Naive B cell (primary cell): ENCODE measurements at regions not wholly inside any gene's neighbourhood (a gene's known extent, or its start where the extent isn't known, plus 50 kb on each side); places are given as distances from the start of the nearest gene placed in this dataset.

Source experiments
- ATAC-seq, 2 donors: fragments of 150-1000 bp; cut with Tn5 transposase; 2 replicates each; pipeline ENCODE4 v1.10.0; 2021; ENCODE audit warnings: low read depth in 2 of 2, mild to moderate bottlenecking in 2 of 2, moderate library complexity in 2 of 2
- DNase-seq: peaks from one replicate; pipeline ENCODE4 v3.0.0; 2022
- H3K27ac Mint-ChIP-seq, 6 donors: one replicate each; pipeline ENCODE4 v1.8.0; 2020 to 2022; ENCODE audit warnings: mild to moderate bottlenecking in 6 of 6, mixed read lengths in 6 of 6, moderate library complexity in 5 of 6, inconsistent platforms in 2 of 6
- H3K27me3 Mint-ChIP-seq, 3 donors: one replicate each; pipeline ENCODE4 v1.8.0; 2021 to 2022; ENCODE audit warnings: mixed read lengths in 3 of 3, mild to moderate bottlenecking in 1 of 3
- H3K36me3 Mint-ChIP-seq, 2 donors: one replicate each; pipeline ENCODE4 v1.8.0; 2020 to 2022; ENCODE audit warnings: mixed read lengths in 2 of 2, inconsistent platforms in 1 of 2, mild to moderate bottlenecking in 1 of 2
- H3K4me1 Mint-ChIP-seq, 3 donors: one replicate each; pipeline ENCODE4 v1.8.0; 2020 to 2022; ENCODE audit warnings: mixed read lengths in 3 of 3, inconsistent platforms in 1 of 3, mild to moderate bottlenecking in 1 of 3, moderate library complexity in 1 of 3
- H3K4me3 Mint-ChIP-seq, 8 donors: one replicate each; pipeline ENCODE4 v1.8.0; 2020 to 2022; ENCODE audit warnings: mild to moderate bottlenecking in 8 of 8, mixed read lengths in 8 of 8, moderate library complexity in 8 of 8, inconsistent platforms in 2 of 8
- H3K9me3 Mint-ChIP-seq, 7 donors: one replicate each; pipeline ENCODE4 v1.8.0; 2020 to 2022; ENCODE audit warnings: mixed read lengths in 7 of 7, mild to moderate bottlenecking in 5 of 7, inconsistent platforms in 2 of 7, moderate library complexity in 1 of 7

- ATAC-seq, result no peak
These were observed 197.1 kb downstream of the MED10 start for GRCh38 chr5:6181147-6181729.

GRCh38 chr5:6180231-6180872 is 198.0 kb downstream of the MED10 start:
- Mint-ChIP-seq H3K4me3 (no peak overlapping the region), H3K4me1 (no peaks in the 10 kb centered on the region), H3K9me3 (peaks cover 0 to 7% (median 2%) of the 10 kb centered on the region in 7 donors), H3K36me3 (peaks cover 0 to 8% of the 10 kb centered on the region in 2 donors), H3K27me3 (peaks cover 0 to 21% (median 15%) of the 10 kb centered on the region in 3 donors), H3K27ac (no peak overlapping the region)
- no peak for ATAC-seq
- DNase-seq, result no peak

More at GRCh38 chr5:6181147-6181729, 197.1 kb downstream of the MED10 start:
- peaks cover 0 to 21% (median 15%) of the 10 kb centered on the region in 3 donors for H3K27me3 Mint-ChIP-seq
- no peak overlapping the region for H3K4me3 Mint-ChIP-seq
- DNase-seq, result no peak
- H3K4me1 Mint-ChIP-seq, result no peaks in the 10 kb centered on the region
- peaks cover 0 to 10% (median 2%) of the 10 kb centered on the region in 7 donors for H3K9me3 Mint-ChIP-seq
- H3K36me3 Mint-ChIP-seq, result peaks cover 0 to 8% of the 10 kb centered on the region in 2 donors
- H3K27ac Mint-ChIP-seq, result no peak overlapping the region

DNA sequence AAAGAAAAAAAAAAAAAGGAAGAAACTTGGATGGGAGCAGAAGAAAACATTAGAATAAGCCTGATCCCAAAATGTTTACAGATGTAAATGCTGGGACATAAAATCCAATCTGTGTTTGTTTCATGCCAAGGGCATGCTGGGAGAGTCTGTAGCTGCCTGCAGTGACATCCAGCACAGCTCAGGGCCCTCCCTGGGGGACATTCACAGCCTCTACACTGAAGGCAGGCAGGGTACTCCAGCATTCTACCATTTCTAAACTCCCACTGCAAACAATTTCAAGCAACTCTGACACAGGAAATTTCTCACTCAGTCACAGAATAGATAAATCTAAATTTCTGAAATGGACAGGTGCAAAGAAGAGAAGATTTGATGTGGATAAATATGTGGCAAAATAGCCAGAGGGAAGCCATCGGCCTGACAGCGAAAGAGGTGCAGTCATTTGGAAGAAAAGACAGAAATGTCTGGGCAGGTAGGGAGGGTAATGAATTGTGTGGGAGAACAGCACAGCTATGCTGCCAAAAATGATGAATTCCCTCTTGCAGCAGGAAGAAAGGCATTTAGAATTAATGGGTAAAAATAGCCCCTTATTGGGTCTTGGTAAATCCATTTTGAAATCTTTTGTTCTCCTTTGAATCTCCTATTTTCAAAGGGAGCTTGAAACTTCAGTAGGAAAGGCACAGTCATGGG is 199.4 kb downstream of the MED10 start:
- peaks cover 0 to 5% (median 0%) of the 10 kb centered on the region in 7 donors for H3K9me3 Mint-ChIP-seq

GRCh38 chr5:6177926-6178325 is 200.4 kb downstream of the MED10 start:
- Mint-ChIP-seq H3K27ac (peak overlapping the region in 1 of 6 donors; percentile 81), H3K27me3 (peaks cover 0 to 17% (median 15%) of the 10 kb centered on the region in 3 donors), H3K36me3 (peaks cover 0 to 8% of the 10 kb centered on the region in 2 donors), H3K4me3 (no peak overlapping the region), H3K4me1 (no peaks in the 10 kb centered on the region), H3K9me3 (peaks cover 0 to 6% (median 3%) of the 10 kb centered on the region in 7 donors)
- no peak for DNase-seq
- ATAC-seq, result no peak

More for the DNA sequence above, 199.4 kb downstream of the MED10 start:
- Mint-ChIP-seq H3K36me3 (peaks cover 0 to 8% of the 10 kb centered on the region in 2 donors), H3K4me3 (no peak overlapping the region), H3K4me1 (no peaks in the 10 kb centered on the region), H3K27me3 (peaks cover 0 to 17% (median 15%) of the 10 kb centered on the region in 3 donors), H3K27ac (peak overlapping the region in 1 of 6 donors; percentile 39)
- ATAC-seq, result no peak
- DNase-seq, result no peak

DNA sequence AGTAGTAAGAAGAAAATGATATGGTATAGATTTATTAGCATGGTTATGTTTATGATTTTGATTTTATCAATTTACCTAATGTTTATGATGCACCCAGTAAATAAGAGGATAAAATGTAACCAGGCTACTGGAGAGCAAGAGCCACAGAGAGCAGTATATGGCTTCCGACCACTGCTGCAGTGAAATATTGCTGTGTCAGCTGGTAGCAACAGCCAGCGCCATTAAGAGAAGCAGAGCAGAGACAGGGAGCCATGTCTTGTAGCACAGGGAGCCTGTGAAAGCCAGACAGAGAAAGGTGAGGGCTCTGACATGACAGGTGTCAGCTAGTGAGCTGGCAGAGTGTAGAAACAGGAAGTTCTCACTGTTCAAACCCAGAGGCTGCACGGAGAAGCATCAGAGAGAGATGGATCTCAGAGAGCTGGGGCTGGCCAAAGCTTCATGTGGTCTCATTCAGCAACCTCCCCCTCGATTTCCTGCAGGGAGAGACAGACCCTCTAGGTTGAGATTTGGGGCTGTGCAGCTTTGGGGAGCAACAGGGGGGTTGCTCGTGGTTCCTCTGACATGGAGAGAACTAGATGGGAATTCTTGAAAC is 202.1 kb downstream of the MED10 start:
- Mint-ChIP-seq H3K36me3 (peaks cover 0 to 6% of the 10 kb centered on the region in 2 donors), H3K4me3 (no peak overlapping the region), H3K4me1 (no peaks in the 10 kb centered on the region), H3K27ac (no peak overlapping the region), H3K27me3 (peaks cover 0 to 13% (median 9%) of the 10 kb centered on the region in 3 donors), H3K9me3 (peaks cover 0 to 11% (median 3%) of the 10 kb centered on the region in 7 donors)
- ATAC-seq (no peak), DNase-seq (no peak)

GRCh38 chr5:6175172-6175854 is 203.0 kb downstream of the MED10 start:
- Mint-ChIP-seq H3K4me3 (no peak overlapping the region), H3K27ac (no peak overlapping the region), H3K4me1 (no peaks in the 10 kb centered on the region), H3K36me3 (no peaks in the 10 kb centered on the region), H3K27me3 (peaks cover 0 to 4% (median 0%) of the 10 kb centered on the region in 3 donors), H3K9me3 (peaks cover 0 to 11% (median 3%) of the 10 kb centered on the region in 7 donors)
- ATAC-seq (no peak), DNase-seq (no peak)

- DNase-seq, result no peak
- Mint-ChIP-seq H3K27me3 (peaks cover 0 to 12% (median 4%) of the 10 kb centered on the region in 3 donors), H3K4me3 (no peak overlapping the region), H3K9me3 (peaks cover 3 to 11% (median 6%) of the 10 kb centered on the region in 7 donors), H3K27ac (no peak overlapping the region), H3K4me1 (no peaks in the 10 kb centered on the region), H3K36me3 (no peaks in the 10 kb centered on the region)
- ATAC-seq, result no peak
These were observed 208.7 kb downstream of the MED10 start for GRCh38 chr5:6169660-6170059.

DNA sequence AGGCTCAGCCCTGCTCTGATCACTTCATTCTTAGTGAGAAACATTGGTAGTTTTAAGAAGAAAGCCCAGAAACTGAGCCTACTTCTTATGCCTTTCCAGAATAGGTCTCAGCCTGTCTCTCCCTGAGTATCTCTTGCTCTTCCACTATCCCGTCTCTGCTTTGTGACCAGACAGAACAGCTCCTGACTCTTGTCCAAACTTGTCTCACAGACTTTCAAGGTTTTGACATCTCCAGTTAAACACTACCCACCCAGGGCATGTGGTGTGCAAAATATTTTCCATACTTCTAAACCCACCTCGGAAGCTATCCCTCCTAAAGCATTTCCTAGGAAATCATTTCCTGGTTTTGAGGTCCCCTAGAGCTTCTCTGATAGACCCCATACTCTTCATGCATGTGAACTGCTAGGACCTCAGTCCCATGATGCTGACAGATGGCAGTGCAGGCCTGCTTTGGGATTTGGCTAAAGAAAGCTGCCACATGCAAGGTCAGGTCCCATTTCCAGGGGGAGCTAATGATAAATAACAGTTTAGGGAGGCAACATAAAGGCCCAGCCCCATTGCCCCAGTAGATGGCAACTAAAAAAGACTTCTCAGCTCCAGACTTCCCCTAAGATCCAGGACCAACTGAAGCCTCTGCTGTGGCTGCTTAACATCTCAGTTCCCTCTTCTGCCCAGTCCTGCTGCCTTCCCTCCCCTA is 211.5 kb downstream of the MED10 start:
- Mint-ChIP-seq H3K9me3 (peaks cover 0 to 8% (median 3%) of the 10 kb centered on the region in 7 donors), H3K27ac (no peak overlapping the region), H3K4me3 (no peak overlapping the region), H3K4me1 (no peaks in the 10 kb centered on the region), H3K36me3 (no peaks in the 10 kb centered on the region), H3K27me3 (peaks cover 11 to 32% (median 14%) of the 10 kb centered on the region in 3 donors)
- DNase-seq, result no peak
- ATAC-seq, result no peak

DNA sequence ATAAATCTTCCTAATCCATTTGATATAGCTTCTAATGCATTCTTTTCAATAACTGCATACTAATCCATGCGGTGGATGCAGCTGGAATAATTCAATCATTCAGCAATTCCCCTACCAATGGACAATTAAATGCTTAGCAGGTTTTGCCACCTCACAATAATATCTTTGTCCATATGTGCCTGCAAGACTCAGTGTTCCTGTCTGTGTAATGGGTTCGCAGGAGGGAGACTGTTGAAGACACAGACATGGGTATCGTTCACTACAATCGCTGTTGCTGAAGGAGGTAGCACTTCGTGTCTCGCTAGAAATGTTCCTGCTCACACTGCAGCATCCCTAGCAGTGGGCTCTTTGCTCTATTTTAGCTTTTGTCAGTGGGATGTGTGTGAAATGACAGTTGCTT is 214.4 kb downstream of the MED10 start:
- Mint-ChIP-seq H3K27me3 (peaks cover 11 to 43% (median 14%) of the 10 kb centered on the region in 3 donors), H3K36me3 (no peaks in the 10 kb centered on the region), H3K4me1 (no peaks in the 10 kb centered on the region), H3K4me3 (no peak overlapping the region), H3K27ac (no peak overlapping the region), H3K9me3 (peaks cover 0 to 8% (median 2%) of the 10 kb centered on the region in 7 donors)
- ATAC-seq (no peak), DNase-seq (no peak)

DNA sequence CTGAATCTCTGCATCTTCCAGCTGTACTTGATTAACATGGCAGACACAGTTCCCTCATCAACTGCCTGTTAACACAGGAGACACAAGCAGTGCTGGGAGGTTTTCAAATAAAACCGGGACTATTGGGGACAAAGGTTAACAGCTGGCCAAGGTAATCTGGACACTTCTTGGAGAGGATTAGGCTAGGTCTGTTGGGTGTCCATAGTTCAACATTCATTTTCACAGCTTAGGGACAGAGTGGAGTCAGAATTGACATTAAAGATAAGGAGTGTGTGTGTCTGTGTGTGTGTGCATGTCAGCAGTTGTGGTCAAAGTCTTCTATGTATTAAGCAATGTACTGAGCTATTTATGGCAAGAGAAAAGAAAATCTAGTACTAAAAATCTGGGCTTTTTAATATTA is 216.2 kb downstream of the MED10 start:
- peaks cover 0 to 5% (median under 1%) of the 10 kb centered on the region in 7 donors for H3K9me3 Mint-ChIP-seq
- H3K4me3 Mint-ChIP-seq, result no peak overlapping the region
- H3K4me1 Mint-ChIP-seq, result no peaks in the 10 kb centered on the region

DNA sequence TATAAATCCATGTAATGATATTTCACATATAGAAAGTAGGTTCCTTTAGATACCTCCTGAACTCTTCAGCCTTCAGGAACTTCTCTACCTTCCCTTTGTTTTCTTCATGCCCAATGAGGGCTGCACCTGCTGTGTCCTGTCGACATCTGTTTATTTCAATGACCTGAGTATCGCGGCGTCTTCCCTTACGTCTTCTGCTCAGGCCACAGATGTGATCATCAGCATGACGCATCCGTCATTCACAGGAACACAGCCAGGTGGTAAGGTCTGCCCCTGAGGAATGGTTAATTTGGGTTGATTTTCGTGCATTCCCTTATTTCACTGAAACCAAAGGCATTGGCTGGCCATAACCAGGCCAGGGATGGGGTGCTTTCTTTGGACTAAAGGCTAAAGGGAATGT is 217.1 kb downstream of the MED10 start:
- no peaks in the 10 kb centered on the region for H3K4me1 Mint-ChIP-seq
- ATAC-seq, result no peak
- H3K9me3 Mint-ChIP-seq, result peaks cover 0 to 4% (median 0%) of the 10 kb centered on the region in 7 donors
- H3K27ac Mint-ChIP-seq, result no peak overlapping the region
- no peaks in the 10 kb centered on the region for H3K36me3 Mint-ChIP-seq
- H3K27me3 Mint-ChIP-seq, result peaks cover 11 to 33% (median 11%) of the 10 kb centered on the region in 3 donors
- DNase-seq, result no peak
- no peak overlapping the region for H3K4me3 Mint-ChIP-seq

More for the DNA sequence above, 216.2 kb downstream of the MED10 start:
- ATAC-seq (no peak), DNase-seq (no peak)
- H3K27me3 Mint-ChIP-seq, result peaks cover 11 to 42% (median 14%) of the 10 kb centered on the region in 3 donors
- H3K27ac Mint-ChIP-seq, result no peak overlapping the region
- no peaks in the 10 kb centered on the region for H3K36me3 Mint-ChIP-seq

GRCh38 chr5:6159832-6160430 is 218.4 kb downstream of the MED10 start:
- DNase-seq, result no peak
- peaks cover 0 to 9% (median 0%) of the 10 kb centered on the region in 7 donors for H3K9me3 Mint-ChIP-seq
- no peak overlapping the region for H3K4me3 Mint-ChIP-seq
- ATAC-seq, result no peak
- H3K27ac Mint-ChIP-seq, result no peak overlapping the region
- no peaks in the 10 kb centered on the region for H3K36me3 Mint-ChIP-seq
- H3K27me3 Mint-ChIP-seq, result peaks cover 11 to 39% (median 11%) of the 10 kb centered on the region in 3 donors
- H3K4me1 Mint-ChIP-seq, result no peaks in the 10 kb centered on the region
